ENCODE measurements at regions not wholly inside any gene's neighbourhood (a gene's known extent, or its start where the extent isn't known, plus 50 kb on each side); places are given as distances from the start of the nearest gene placed in this dataset.

GRCh38 chr3:182294696-182295095 lies 498.6 kb upstream of the ATP11B start:
- Histone ChIP-seq H3K9ac (ENCODE audit: insufficient read length) (no peak overlapping the region), H3K36me3 (ENCODE audit: insufficient read depth, low read length) (no peaks in the 10 kb centered on the region), H3K27ac (no peak overlapping the region), H3K4me3 (no peak overlapping the region), H3K9me3 (ENCODE audit: low read depth, low read length) (no peaks in the 10 kb centered on the region)
- no peak for TF ChIP-seq FOXP2 (optimal IDR thresholded peaks at IDR 0.05; ENCODE audit: control extremely low read depth, extremely low read length, insufficient read depth)
- TF ChIP-seq POLR2AphosphoS5 (IDR thresholded peaks at IDR 0.05; ENCODE audit: borderline replicate concordance, low read depth, low read length), result no peak
- TF ChIP-seq EZH2 (IDR thresholded peaks at IDR 0.05), result no peak
- no peak for DNase-seq (ENCODE audit: low read depth, low spot score)

GRCh38 chr3:182300266-182300665 lies 493.0 kb upstream of the ATP11B start:
- H3K9me3 ChIP-seq (ENCODE audit: low read depth, low read length), result no peaks in the 10 kb centered on the region
- H3K27ac ChIP-seq, result no peak overlapping the region
- H3K4me3 ChIP-seq, result no peak overlapping the region
- DNase-seq (ENCODE audit: low read depth, low spot score), result no peak
- no peaks in the 10 kb centered on the region for H3K36me3 ChIP-seq (ENCODE audit: insufficient read depth, low read length)
- TF ChIP-seq FOXP2 (optimal IDR thresholded peaks at IDR 0.05; ENCODE audit: control extremely low read depth, extremely low read length, insufficient read depth), result no peak
- no peak for TF ChIP-seq EZH2 (IDR thresholded peaks at IDR 0.05)
- no peak for TF ChIP-seq POLR2AphosphoS5 (IDR thresholded peaks at IDR 0.05; ENCODE audit: borderline replicate concordance, low read depth, low read length)
- H3K9ac ChIP-seq (ENCODE audit: insufficient read length), result no peak overlapping the region

GRCh38 chr3:182303169-182303568 lies 490.1 kb upstream of the ATP11B start:
- no peak for TF ChIP-seq FOXP2 (optimal IDR thresholded peaks at IDR 0.05; ENCODE audit: control extremely low read depth, extremely low read length, insufficient read depth)
- TF ChIP-seq EZH2 (IDR thresholded peaks at IDR 0.05), result no peak
- TF ChIP-seq POLR2AphosphoS5 (IDR thresholded peaks at IDR 0.05; ENCODE audit: borderline replicate concordance, low read depth, low read length), result no peak
- H3K27ac ChIP-seq, result no peak overlapping the region
- DNase-seq (ENCODE audit: low read depth, low spot score), result no peak
- H3K9me3 ChIP-seq (ENCODE audit: low read depth, low read length), result no peaks in the 10 kb centered on the region
- no peak overlapping the region for H3K4me3 ChIP-seq
- no peak overlapping the region for H3K9ac ChIP-seq (ENCODE audit: insufficient read length)
- no peaks in the 10 kb centered on the region for H3K36me3 ChIP-seq (ENCODE audit: insufficient read depth, low read length)

- Histone ChIP-seq H3K27ac (no peak overlapping the region), H3K36me3 (ENCODE audit: insufficient read depth, low read length) (no peaks in the 10 kb centered on the region), H3K9ac (ENCODE audit: insufficient read length) (no peak overlapping the region), H3K4me3 (no peak overlapping the region), H3K9me3 (ENCODE audit: low read depth, low read length) (no peaks in the 10 kb centered on the region)
- no peak for TF ChIP-seq POLR2AphosphoS5 (IDR thresholded peaks at IDR 0.05; ENCODE audit: borderline replicate concordance, low read depth, low read length)
- DNase-seq (ENCODE audit: low read depth, low spot score), result no peak
These were observed 487.2 kb upstream of the ATP11B start for GRCh38 chr3:182305881-182306665.

- Histone ChIP-seq H3K36me3 (ENCODE audit: insufficient read depth, low read length) (no peaks in the 10 kb centered on the region), H3K9me3 (ENCODE audit: low read depth, low read length) (no peaks in the 10 kb centered on the region), H3K27ac (no peak overlapping the region), H3K9ac (ENCODE audit: insufficient read length) (no peak overlapping the region), H3K4me3 (no peak overlapping the region)
- TF ChIP-seq EZH2 (IDR thresholded peaks at IDR 0.05) (no peak), FOXP2 (optimal IDR thresholded peaks at IDR 0.05; ENCODE audit: control extremely low read depth, extremely low read length, insufficient read depth) (no peak), POLR2AphosphoS5 (IDR thresholded peaks at IDR 0.05; ENCODE audit: borderline replicate concordance, low read depth, low read length) (no peak)
- no peak for DNase-seq (ENCODE audit: low read depth, low spot score)
These were observed 485.0 kb upstream of the ATP11B start for GRCh38 chr3:182308328-182308727.

DNA sequence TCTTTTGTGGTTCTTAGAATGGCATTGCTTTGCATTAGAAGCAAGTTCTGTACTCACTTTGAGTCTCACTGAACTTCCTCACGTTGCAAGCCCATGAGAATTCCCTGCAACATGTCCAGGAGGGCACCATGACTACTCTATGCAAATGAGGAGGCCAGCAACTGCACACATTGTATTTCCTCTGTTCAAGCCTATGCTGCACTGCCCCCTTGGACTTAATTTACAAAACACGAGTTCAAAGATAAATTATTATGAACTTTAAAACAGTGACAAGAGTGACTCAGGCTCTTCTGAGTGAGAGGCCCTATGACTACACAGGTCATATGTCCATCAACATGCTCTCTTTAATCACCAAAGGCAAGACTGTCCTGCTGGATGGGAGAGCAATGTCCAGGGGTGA lies 484.2 kb upstream of the ATP11B start:
- no peak for TF ChIP-seq EZH2 (IDR thresholded peaks at IDR 0.05)
- no peak for TF ChIP-seq POLR2AphosphoS5 (IDR thresholded peaks at IDR 0.05; ENCODE audit: borderline replicate concordance, low read depth, low read length)
- no peak for TF ChIP-seq FOXP2 (optimal IDR thresholded peaks at IDR 0.05; ENCODE audit: control extremely low read depth, extremely low read length, insufficient read depth)
- Histone ChIP-seq H3K36me3 (ENCODE audit: insufficient read depth, low read length) (no peaks in the 10 kb centered on the region), H3K9ac (ENCODE audit: insufficient read length) (no peak overlapping the region), H3K27ac (no peak overlapping the region), H3K9me3 (ENCODE audit: low read depth, low read length) (no peaks in the 10 kb centered on the region), H3K4me3 (no peak overlapping the region)
- DNase-seq (ENCODE audit: low read depth, low spot score), result no peak

GRCh38 chr3:182315313-182315712 lies 478.0 kb upstream of the ATP11B start:
- Histone ChIP-seq H3K4me3 (no peak overlapping the region), H3K9ac (ENCODE audit: insufficient read length) (no peak overlapping the region), H3K36me3 (ENCODE audit: insufficient read depth, low read length) (no peaks in the 10 kb centered on the region), H3K9me3 (ENCODE audit: low read depth, low read length) (peaks cover 6% of the 10 kb centered on the region; the same call in 1 of the 2 replicates), H3K27ac (no peak overlapping the region)
- no peak for TF ChIP-seq FOXP2 (optimal IDR thresholded peaks at IDR 0.05; ENCODE audit: control extremely low read depth, extremely low read length, insufficient read depth)
- TF ChIP-seq POLR2AphosphoS5 (IDR thresholded peaks at IDR 0.05; ENCODE audit: borderline replicate concordance, low read depth, low read length), result no peak
- no peak for TF ChIP-seq EZH2 (IDR thresholded peaks at IDR 0.05)
- DNase-seq (ENCODE audit: low read depth, low spot score), result no peak

DNA sequence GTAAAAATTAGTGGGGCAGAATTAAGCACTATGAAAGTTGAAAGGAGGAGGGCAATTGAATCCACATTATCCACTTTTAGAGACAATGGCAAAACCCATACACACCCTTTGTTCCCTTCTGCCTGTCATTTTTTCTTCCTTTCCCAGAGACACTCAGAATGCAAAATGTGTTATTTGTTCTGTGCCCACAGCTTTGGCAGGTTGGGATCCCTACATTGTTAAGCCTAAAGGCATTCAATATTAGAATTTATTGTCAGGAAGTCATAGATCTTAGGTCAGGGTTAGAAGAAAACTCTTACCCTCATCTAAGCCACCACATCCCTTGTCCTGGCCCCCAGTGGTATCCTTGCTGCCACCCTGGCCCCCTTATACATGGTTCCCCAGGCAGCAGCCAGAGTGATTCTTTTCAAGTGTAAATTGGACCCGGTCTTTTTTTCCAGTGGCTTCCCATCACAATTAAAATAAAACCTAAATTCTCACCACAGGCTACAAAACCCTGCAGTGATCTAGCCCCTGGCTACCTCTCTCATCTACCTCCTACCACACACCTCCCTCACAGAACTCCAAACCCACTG lies 470.1 kb upstream of the ATP11B start:
- TF ChIP-seq FOXP2 (optimal IDR thresholded peaks at IDR 0.05; ENCODE audit: control extremely low read depth, extremely low read length, insufficient read depth) (no peak), EZH2 (IDR thresholded peaks at IDR 0.05) (no peak), POLR2AphosphoS5 (IDR thresholded peaks at IDR 0.05; ENCODE audit: borderline replicate concordance, low read depth, low read length) (no peak)
- no peaks in the 10 kb centered on the region for H3K36me3 ChIP-seq (ENCODE audit: insufficient read depth, low read length)
- no peak overlapping the region for H3K4me3 ChIP-seq
- H3K27ac ChIP-seq, result no peak overlapping the region
- H3K9me3 ChIP-seq (ENCODE audit: low read depth, low read length), result peaks cover 6% of the 10 kb centered on the region; the same call in 1 of the 2 replicates
- no peak overlapping the region for H3K9ac ChIP-seq (ENCODE audit: insufficient read length)
- DNase-seq (ENCODE audit: low read depth, low spot score), result no peak
